HG03575 (cell line): ENCODE measurements at regions not wholly inside any gene's neighbourhood (a gene's known extent, or its start where the extent isn't known, plus 50 kb on each side); places are given as distances from the start of the nearest gene placed in this dataset.
A peak's percentile ranks its signal among the peaks of the same experiment; 100 is the strongest.

Source experiments
- ATAC-seq: cut with Tn5 transposase; IDR thresholded peaks from one replicate; pipeline ENCODE4 v1.9.1; 2021; ENCODE audit not compliant: unreplicated experiment, insufficient number of reproducible peaks, low FRiP score; ENCODE audit errors: extremely low read depth

DNA sequence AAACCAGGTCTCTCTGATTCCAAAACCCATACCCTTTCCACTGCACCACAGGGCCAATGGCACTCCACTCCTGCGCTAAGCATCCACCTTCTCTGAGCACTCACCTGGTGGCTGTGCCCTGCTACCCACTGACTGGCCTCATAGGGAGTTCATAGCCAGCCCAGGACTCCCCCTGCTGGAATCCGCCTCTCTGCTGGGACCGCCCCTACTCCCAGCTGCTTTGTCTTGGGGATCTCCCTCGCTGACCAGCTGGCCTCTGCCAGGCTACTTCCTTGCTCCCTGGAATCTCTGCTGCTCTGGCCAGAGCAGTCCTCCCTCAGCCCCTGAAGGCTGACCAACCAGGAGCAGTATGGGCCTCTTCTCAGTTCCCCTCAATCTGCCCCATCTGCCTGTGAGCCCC is 129.7 kb downstream of the FAXC start:
- peak; percentile 50 for ATAC-seq

GRCh38 chr6:99216959-99217358 is 132.5 kb downstream of the FAXC start:
- ATAC-seq, result no peak

DNA sequence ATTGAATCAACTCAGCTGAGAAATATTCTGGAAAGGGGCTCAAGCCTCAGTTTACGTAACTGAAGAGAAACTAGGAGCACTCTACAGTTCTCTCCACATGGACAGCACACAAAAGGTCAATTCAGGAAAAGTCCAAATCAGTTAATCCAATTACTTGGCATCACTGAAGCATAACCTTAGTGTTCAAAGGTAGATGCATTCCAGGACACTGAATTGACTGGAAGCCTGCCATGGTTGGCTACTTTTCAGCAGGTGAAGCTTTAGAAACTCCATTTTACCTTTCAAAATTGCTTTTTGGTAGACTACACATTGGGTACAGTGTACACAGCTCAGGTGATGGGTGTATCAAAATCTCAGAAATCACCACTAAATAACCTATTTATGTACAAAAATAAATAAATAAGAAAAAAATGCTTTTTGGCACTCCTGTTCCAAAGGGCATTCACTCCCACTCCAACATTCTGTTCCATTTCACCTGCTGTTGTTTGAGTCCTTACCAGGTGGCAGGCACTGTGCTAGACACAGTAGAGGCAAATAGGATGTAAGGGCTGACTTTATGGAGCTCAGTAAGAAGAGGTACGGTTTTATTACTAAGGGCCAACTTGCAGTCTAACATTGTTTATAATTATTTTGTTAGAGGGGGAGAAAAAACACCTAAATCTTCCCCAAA is 153.4 kb downstream of the FAXC start:
- ATAC-seq, result no peak

GRCh38 chr6:99192561-99192960 is 156.9 kb downstream of the FAXC start:
- no peak for ATAC-seq

DNA sequence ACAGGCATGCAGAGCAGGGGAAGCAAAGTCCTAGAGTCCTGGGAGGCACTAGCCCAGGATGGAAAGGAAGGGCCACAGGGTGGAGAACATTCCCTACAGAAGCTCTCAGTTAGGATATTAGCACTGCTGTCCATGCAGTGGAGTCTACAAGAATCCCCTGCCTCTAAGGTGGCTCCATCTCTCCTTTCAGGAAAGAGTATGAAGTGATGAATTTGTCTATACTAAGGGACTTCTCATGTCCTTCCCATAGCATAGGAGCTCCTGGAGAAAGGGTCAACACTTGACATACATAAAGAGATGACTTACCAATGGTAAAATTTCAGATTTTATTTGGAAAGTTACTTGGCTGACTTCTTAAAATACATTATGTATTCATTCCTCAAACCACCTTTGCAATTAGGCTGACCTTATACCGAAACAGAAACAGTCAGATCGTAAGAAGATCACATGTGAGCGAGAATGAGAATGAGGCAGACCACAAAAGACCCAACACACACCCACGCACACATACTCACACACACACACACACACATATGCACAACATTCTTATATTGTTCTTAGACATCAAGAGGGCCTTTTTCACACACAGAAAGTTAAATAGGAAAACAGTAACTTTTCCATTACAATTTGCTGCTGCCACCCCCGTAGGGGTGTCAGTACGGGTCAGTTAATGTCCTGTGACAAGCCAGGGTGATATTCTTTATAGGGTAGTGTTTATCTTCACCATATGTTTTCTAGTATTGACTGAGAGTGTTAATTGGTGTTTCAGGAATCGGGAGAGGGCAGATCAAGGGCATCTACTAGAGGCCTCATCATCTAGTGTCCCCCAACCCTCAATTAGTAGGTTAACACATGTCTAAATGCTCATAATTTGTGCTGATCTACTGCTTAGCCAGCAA is 159.4 kb downstream of the FAXC start:
- ATAC-seq, result peak; percentile 99

GRCh38 chr6:99187429-99187828 is 162.0 kb downstream of the FAXC start:
- no peak for ATAC-seq

GRCh38 chr6:99186417-99186816 is 163.1 kb downstream of the FAXC start:
- no peak for ATAC-seq

DNA sequence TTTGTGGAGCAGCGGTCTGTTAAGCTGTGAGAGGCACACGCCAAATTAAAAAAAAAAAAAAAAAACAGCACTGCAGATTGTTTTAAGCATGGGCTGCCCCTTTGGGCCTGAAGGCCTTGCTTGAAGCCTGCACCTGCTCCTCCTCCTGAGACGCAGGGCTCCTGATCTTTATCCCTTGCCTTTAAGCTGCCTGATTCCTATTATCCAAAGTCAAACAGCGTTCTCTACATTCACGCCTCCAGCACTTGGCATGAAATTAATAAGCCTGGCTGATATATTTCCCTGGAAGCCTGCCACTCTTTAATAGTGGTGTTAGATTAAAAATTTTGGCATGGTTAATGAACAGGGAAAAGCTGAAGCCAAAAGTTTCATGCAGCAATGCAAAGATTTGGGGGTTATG is 163.9 kb downstream of the FAXC start:
- no peak for ATAC-seq

DNA sequence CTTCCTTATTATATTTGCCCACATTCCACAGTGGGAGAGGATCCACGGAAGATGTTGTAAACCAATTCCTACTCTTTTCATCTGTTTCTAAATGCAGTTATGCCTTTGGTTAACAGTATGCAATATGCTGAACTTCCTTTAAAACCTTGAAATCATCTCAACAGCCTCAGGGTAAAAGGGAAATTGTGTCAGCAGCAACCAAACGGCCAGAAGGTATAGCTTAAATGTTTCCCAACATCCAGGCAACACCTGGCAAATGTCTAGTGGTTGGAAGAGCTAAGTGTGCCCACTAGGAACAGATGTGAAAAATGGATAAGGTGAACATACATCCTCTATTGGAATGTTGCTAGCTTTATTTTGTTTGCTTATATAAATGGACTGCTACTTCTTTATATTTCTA is 164.8 kb downstream of the FAXC start:
- no peak for ATAC-seq

GRCh38 chr6:99183066-99183465 is 166.4 kb downstream of the FAXC start:
- no peak for ATAC-seq

DNA sequence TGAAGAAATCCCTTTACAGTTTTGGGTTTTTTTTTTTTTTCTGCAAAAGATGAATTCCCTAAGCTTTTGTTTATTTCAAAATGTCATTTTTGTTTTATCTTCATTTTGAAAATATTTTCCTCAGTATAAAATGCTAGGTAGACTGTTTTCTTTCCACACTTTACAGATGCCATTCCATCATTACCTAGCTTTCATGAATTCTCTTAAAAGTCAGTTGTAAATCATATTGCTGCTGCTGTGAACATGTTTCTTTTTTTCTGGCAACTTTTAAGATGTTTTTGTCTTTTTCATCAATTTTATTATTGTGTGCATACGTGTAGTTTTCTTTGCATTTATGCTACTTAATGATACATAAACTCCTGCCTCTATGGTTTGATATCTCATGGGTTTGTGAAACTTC is 168.3 kb downstream of the FAXC start:
- no peak for ATAC-seq

- ATAC-seq, result no peak
These were observed 171.3 kb downstream of the FAXC start for GRCh38 chr6:99178168-99178567.

GRCh38 chr6:99177736-99178135 is 171.7 kb downstream of the FAXC start:
- no peak for ATAC-seq

GRCh38 chr6:99165838-99166237 is 183.6 kb downstream of the FAXC start:
- ATAC-seq, result no peak

DNA sequence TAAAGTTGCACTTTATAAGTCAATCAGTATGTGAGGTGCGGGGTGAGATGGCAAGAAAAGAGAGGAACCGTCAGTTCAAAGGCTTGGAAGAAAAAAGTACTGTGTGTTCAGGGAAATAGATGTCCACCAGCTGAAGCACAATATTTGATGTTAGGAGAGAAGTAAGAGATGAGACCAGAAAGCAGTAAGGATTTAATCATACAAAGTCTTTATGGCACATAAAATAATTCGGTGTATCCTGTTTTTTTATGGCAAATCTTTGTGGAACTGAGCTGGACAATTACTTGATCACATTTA is 197.2 kb downstream of the FAXC start:
- no peak for ATAC-seq

DNA sequence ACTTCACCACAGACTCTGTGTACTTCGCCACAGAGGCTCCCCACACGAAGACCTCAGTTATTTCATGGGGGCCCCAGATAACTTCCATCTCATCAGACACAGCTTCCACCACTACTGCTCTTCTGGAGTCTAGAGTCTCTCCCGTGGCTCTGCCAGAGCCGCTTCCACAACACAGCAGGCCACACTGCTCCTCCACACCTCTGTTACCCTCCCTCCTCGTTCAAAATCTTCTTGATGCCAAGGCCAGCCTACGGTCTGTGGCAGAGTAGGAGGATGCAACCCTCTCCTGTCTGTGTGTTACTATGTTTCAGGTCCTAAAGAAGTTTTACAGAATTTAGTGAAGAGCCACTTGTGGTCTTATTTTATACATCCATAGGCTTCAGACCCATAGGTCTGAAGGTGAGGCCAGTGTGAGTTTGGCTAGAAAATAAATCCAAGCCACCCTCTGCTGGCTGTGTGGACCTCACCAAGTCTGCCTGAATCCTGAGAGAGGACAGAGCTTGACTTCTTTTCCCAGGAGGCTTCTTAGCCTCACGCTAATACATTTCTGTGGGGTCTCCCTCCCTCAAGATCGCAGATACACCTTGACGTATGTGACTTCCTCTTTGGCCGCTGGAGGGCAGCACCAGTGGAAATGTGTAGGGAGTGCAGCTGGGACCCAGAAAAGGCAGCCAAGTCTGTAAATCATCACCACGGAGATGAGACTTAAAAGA is 197.7 kb downstream of the FAXC start:
- ATAC-seq, result peak; percentile 84

- no peak for ATAC-seq
These were observed 200.7 kb downstream of the FAXC start for GRCh38 chr6:99148761-99149160.

GRCh38 chr6:99148111-99148510 is 200.4 kb upstream of the FBXL4 start:
- ATAC-seq, result no peak

GRCh38 chr6:99147206-99147605 is 199.5 kb upstream of the FBXL4 start:
- ATAC-seq, result no peak

DNA sequence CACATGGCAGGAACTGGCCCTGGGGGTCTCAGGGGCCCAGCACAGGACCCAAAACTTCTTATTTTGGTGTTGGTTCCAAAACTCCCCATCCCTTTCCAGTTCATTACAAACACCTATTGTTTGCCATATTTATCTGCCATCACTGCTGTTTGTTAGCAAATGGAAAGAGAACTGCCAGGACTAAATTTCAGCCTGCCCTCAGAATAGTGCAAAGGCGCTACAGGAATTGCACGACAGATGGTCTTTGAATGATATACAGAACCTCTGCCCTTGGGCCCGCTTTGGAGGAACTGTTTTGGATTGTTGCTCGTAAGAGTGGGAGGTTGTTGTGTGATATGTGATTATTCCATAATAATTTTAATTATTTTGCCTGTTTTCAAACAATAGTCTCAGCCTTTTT is 199.0 kb upstream of the FBXL4 start:
- ATAC-seq, result no peak
